Nephron (organoid): ENCODE measurements at regions not wholly inside any gene's neighbourhood (a gene's known extent, or its start where the extent isn't known, plus 50 kb on each side); places are given as distances from the start of the nearest gene placed in this dataset.
"Not testable (repeated sequence)": the region's sequence is repeated elsewhere in the genome, so short reads cannot be mapped to it uniquely, and the experiment has no call there.

Experiments used
- H3K27ac Mint-ChIP-seq, 3 experiments: 2 replicates each; pipeline ENCODE4 v1.8.0; 2020; ENCODE audit warnings: mixed read lengths in 3 of 3, mild to moderate bottlenecking in 2 of 3, moderate library complexity in 1 of 3
- H3K27me3 Mint-ChIP-seq: 2 replicates; pipeline ENCODE4 v1.8.0; 2021; ENCODE audit warnings: low read depth, mild to moderate bottlenecking, moderate library complexity, mixed read lengths
- H3K36me3 Mint-ChIP-seq: 2 replicates; pipeline ENCODE4 v1.8.0; 2020; ENCODE audit warnings: low read depth, mixed read lengths
- H3K4me1 Mint-ChIP-seq: 2 replicates; pipeline ENCODE4 v1.8.0; 2020; ENCODE audit warnings: mixed read lengths
- H3K4me3 Mint-ChIP-seq, 3 experiments: 2 replicates each; pipeline ENCODE4 v1.8.0; 2020; ENCODE audit warnings: mild to moderate bottlenecking in 3 of 3, mixed read lengths in 3 of 3, moderate library complexity in 2 of 3
- H3K9me3 Mint-ChIP-seq: 2 replicates; pipeline ENCODE4 v1.8.0; 2020; ENCODE audit warnings: mixed read lengths
- CTCF ChIP-seq, 3 experiments: fragments of 200-600 bp; sonication (generic); IDR thresholded peaks; one replicate each; pipeline ENCODE4 v1.5.0; 2021; ENCODE audit warnings: antibody characterized with exemption in 3 of 3; ENCODE audit not compliant: unreplicated experiment in 3 of 3

DNA sequence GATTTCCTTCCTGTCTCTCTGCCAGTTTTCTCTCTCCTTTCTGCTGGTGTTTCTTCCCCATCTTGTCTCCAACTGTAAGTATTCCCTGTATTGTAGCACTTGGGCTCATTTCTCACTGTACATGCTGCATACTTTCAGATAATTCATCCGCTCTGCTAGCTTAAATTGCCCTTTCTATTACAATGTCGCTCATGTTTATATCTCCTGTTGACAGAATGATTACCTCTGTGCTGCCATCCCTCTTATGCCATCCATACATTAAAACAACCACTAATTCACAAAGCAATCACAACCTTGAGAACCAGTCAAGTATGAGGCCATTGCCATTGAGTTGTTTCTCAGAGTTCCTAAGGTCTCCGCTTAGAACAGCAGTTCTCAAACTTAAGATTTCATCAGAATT, 107.5 kb upstream of the SOX2 start:
- no peaks in the 10 kb centered on the region for H3K4me1 Mint-ChIP-seq
- no peak overlapping the region for H3K27ac Mint-ChIP-seq
- H3K9me3 Mint-ChIP-seq: peaks cover 6% of the 10 kb centered on the region
- H3K4me3 Mint-ChIP-seq: no peak overlapping the region
- no peaks in the 10 kb centered on the region for H3K27me3 Mint-ChIP-seq
- no peak for TF ChIP-seq CTCF (IDR thresholded peaks at IDR 0.05; ENCODE audit: unreplicated experiment in 3 of 3)
- no peaks in the 10 kb centered on the region for H3K36me3 Mint-ChIP-seq

GRCh38 chr3:181596126-181596525, 115.6 kb upstream of the SOX2 start:
- H3K4me1 Mint-ChIP-seq: no peaks in the 10 kb centered on the region
- no peaks in the 10 kb centered on the region for H3K36me3 Mint-ChIP-seq
- H3K27me3 Mint-ChIP-seq: no peaks in the 10 kb centered on the region
- H3K4me3 Mint-ChIP-seq: no peak overlapping the region
- peaks cover 16% of the 10 kb centered on the region for H3K9me3 Mint-ChIP-seq
- TF ChIP-seq CTCF (IDR thresholded peaks at IDR 0.05; ENCODE audit: unreplicated experiment in 3 of 3): no peak
- no peak overlapping the region for H3K27ac Mint-ChIP-seq

DNA sequence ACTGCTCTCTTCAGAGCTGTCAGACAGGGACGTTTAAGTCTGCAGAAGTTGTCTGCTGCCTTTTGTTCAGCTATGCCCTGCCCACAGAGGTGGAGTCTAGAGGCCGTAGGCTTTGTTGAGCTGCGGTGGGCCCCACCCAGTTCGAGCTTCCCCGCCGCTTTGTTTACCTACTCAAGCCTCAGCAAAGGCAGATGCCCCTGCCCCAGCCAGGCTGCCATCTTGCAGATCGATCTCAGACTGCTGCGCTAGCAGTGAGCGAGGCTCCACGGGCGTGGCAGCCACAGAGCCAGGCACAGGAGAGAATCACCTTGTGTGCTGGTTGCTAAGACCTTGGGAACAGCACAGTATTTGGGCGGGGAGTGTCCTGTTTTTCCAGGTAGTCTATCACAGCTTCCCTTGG, 120.8 kb upstream of the SOX2 start:
- peaks cover 32% of the 10 kb centered on the region for H3K9me3 Mint-ChIP-seq
- not testable (repeated sequence) for H3K4me3 Mint-ChIP-seq, H3K4me1 Mint-ChIP-seq, H3K27me3 Mint-ChIP-seq, H3K36me3 Mint-ChIP-seq, H3K27ac Mint-ChIP-seq

- no peak overlapping the region for H3K4me3 Mint-ChIP-seq
- H3K27me3 Mint-ChIP-seq: no peaks in the 10 kb centered on the region
- no peak overlapping the region for H3K27ac Mint-ChIP-seq
- H3K9me3 Mint-ChIP-seq: no peaks in the 10 kb centered on the region
- TF ChIP-seq CTCF (IDR thresholded peaks at IDR 0.05; ENCODE audit: unreplicated experiment in 3 of 3): no peak
- no peaks in the 10 kb centered on the region for H3K36me3 Mint-ChIP-seq
- no peaks in the 10 kb centered on the region for H3K4me1 Mint-ChIP-seq
Measured at GRCh38 chr3:181582619-181583018, 129.1 kb upstream of the SOX2 start.

DNA sequence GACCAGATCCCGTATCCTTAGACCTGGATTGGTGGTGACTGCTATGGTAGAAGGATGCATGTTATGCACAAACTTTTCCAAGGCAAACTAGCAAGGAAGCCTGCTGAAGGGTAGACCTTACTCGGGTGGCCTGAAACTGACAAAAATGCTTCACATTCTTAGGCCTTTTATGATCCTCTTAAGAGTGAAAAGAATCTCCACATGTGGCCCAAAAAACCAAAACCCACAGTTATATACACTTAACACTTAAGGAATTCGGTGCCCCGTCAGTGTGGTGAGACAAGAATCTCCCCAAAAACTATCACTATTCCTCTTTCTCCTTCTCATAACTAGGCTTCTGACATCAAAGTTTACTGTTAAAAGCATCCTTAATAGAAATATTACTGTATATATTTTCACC, 130.1 kb upstream of the SOX2 start:
- H3K9me3 Mint-ChIP-seq: no peaks in the 10 kb centered on the region
- H3K36me3 Mint-ChIP-seq: no peaks in the 10 kb centered on the region
- no peaks in the 10 kb centered on the region for H3K4me1 Mint-ChIP-seq
- TF ChIP-seq CTCF (IDR thresholded peaks at IDR 0.05; ENCODE audit: unreplicated experiment in 3 of 3): no peak
- H3K27ac Mint-ChIP-seq: no peak overlapping the region
- no peaks in the 10 kb centered on the region for H3K27me3 Mint-ChIP-seq
- H3K4me3 Mint-ChIP-seq: no peak overlapping the region

DNA sequence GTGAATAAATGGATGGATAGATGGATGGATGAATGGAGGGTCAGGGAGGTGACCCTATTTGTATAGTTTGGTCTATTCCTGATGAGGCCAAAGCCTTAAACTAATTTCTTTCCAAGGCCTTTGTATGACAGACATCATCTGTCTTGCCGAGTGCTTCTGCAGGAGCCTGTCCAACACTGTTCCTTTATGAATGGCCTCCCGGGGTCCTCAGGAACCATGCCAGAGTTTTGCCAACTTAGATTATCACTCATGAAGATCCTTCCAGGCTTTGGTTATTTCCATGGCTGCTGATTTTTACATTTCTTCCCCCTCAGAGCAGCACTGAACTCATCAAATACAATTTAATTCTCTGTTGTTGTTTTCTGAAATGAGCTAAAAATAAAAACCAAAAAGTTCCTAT, 133.0 kb upstream of the SOX2 start:
- Mint-ChIP-seq H3K27me3 (no peaks in the 10 kb centered on the region), H3K27ac (no peak overlapping the region), H3K4me1 (no peaks in the 10 kb centered on the region), H3K36me3 (no peaks in the 10 kb centered on the region), H3K9me3 (no peaks in the 10 kb centered on the region), H3K4me3 (no peak overlapping the region)
- no peak for TF ChIP-seq CTCF (IDR thresholded peaks at IDR 0.05; ENCODE audit: unreplicated experiment in 3 of 3)

GRCh38 chr3:181572432-181572831, 139.3 kb upstream of the SOX2 start:
- no peak overlapping the region for H3K4me3 Mint-ChIP-seq
- H3K9me3 Mint-ChIP-seq: no peaks in the 10 kb centered on the region
- H3K36me3 Mint-ChIP-seq: no peaks in the 10 kb centered on the region
- no peaks in the 10 kb centered on the region for H3K27me3 Mint-ChIP-seq
- TF ChIP-seq CTCF (IDR thresholded peaks at IDR 0.05; ENCODE audit: unreplicated experiment in 3 of 3): no peak
- H3K4me1 Mint-ChIP-seq: no peaks in the 10 kb centered on the region
- H3K27ac Mint-ChIP-seq: no peak overlapping the region
